GM18861 (cell line): ENCODE measurements at regions not wholly inside any gene's neighbourhood (a gene's known extent, or its start where the extent isn't known, plus 50 kb on each side); places are given as distances from the start of the nearest gene placed in this dataset.
A peak's percentile ranks its signal among the peaks of the same experiment; 100 is the strongest.
"Not testable (repeated sequence)": the region's sequence is repeated elsewhere in the genome, so short reads cannot be mapped to it uniquely, and the experiment has no call there.

Experiments
- ATAC-seq: cut with Tn5 transposase; IDR thresholded peaks from one replicate; pipeline ENCODE4 v1.9.1; 2021; ENCODE audit not compliant: unreplicated experiment

GRCh38 chr15:98263787-98264186, 303.3 kb downstream of the ARRDC4 start:
- ATAC-seq, result no peak

- no peak for ATAC-seq
These were observed 305.8 kb downstream of the ARRDC4 start for GRCh38 chr15:98266295-98266694.

- ATAC-seq, result no peak
These were observed 307.7 kb downstream of the ARRDC4 start for GRCh38 chr15:98268163-98268562.

- no peak for ATAC-seq
These were observed 312.1 kb downstream of the ARRDC4 start for GRCh38 chr15:98272625-98273024.

GRCh38 chr15:98276018-98276417, 315.5 kb downstream of the ARRDC4 start:
- no peak for ATAC-seq

GRCh38 chr15:98277602-98278001, 317.1 kb downstream of the ARRDC4 start:
- ATAC-seq, result no peak

- ATAC-seq, result no peak
These were observed 319.9 kb downstream of the ARRDC4 start for GRCh38 chr15:98280284-98280975.

- no peak for ATAC-seq
These were observed 320.6 kb downstream of the ARRDC4 start for GRCh38 chr15:98281130-98281529.

GRCh38 chr15:98282656-98283332, 322.3 kb downstream of the ARRDC4 start:
- ATAC-seq, result peak; percentile 73

GRCh38 chr15:98286200-98286599, 325.7 kb downstream of the ARRDC4 start:
- no peak for ATAC-seq

GRCh38 chr15:98286831-98287230, 326.3 kb downstream of the ARRDC4 start:
- ATAC-seq, result no peak

GRCh38 chr15:98288091-98288590, 327.6 kb downstream of the ARRDC4 start:
- ATAC-seq, result no peak

GRCh38 chr15:98289747-98290146, 329.2 kb downstream of the ARRDC4 start:
- ATAC-seq, result no peak

- ATAC-seq, result peak; percentile 57
These were observed 332.1 kb downstream of the ARRDC4 start for GRCh38 chr15:98292442-98293240.

GRCh38 chr15:98294126-98294525, 333.6 kb downstream of the ARRDC4 start:
- no peak for ATAC-seq

- not testable (repeated sequence) for ATAC-seq
These were observed 334.7 kb downstream of the ARRDC4 start for GRCh38 chr15:98295101-98295759.

GRCh38 chr15:98296653-98297052, 336.1 kb downstream of the ARRDC4 start:
- no peak for ATAC-seq

GRCh38 chr15:98304371-98304770, 343.9 kb downstream of the ARRDC4 start:
- ATAC-seq, result no peak

GRCh38 chr15:98308117-98308516, 340.2 kb upstream of the IGF1R start:
- no peak for ATAC-seq

GRCh38 chr15:98311566-98312188, 336.7 kb upstream of the IGF1R start:
- no peak for ATAC-seq

- ATAC-seq, result no peak
These were observed 335.4 kb upstream of the IGF1R start for GRCh38 chr15:98312913-98313312.
